ENCODE measurements at regions not wholly inside any gene's neighbourhood (a gene's known extent, or its start where the extent isn't known, plus 50 kb on each side); places are given as distances from the start of the nearest gene placed in this dataset.

DNA sequence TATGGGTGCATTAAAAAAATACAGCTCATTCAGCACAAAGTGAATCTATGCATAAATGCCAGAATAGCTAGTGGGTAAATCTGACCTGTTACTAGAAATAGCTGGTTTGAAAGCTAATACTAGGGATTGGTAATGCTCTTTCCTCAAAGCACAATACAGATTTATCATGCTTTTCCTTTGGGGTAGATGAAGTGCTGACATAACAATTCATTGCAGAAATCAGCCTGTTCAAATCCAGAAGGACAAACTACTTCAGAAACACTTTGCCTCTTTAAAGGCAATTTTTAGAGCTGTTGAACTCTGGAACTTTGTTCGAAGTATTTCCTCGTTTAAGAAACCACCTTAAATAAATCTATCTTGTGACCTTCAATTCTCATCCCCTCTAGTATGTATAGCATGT, 957.9 kb downstream of the ARAP2 start:
- TF ChIP-seq, protein P1, sequence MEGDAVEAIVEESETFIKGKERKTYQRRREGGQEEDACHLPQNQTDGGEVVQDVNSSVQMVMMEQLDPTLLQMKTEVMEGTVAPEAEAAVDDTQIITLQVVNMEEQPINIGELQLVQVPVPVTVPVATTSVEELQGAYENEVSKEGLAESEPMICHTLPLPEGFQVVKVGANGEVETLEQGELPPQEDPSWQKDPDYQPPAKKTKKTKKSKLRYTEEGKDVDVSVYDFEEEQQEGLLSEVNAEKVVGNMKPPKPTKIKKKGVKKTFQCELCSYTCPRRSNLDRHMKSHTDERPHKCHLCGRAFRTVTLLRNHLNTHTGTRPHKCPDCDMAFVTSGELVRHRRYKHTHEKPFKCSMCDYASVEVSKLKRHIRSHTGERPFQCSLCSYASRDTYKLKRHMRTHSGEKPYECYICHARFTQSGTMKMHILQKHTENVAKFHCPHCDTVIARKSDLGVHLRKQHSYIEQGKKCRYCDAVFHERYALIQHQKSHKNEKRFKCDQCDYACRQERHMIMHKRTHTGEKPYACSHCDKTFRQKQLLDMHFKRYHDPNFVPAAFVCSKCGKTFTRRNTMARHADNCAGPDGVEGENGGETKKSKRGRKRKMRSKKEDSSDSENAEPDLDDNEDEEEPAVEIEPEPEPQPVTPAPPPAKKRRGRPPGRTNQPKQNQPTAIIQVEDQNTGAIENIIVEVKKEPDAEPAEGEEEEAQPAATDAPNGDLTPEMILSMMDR (conservative IDR thresholded peaks at IDR 0.05; ENCODE audit: low read length), result no peak
- no peak for TF ChIP-seq EZH2phosphoT487 (IDR thresholded peaks at IDR 0.05; ENCODE audit: borderline replicate concordance, low read depth, low read length)
